ENCODE measurements at regions not wholly inside any gene's neighbourhood (a gene's known extent, or its start where the extent isn't known, plus 50 kb on each side); places are given as distances from the start of the nearest gene placed in this dataset.

DNA sequence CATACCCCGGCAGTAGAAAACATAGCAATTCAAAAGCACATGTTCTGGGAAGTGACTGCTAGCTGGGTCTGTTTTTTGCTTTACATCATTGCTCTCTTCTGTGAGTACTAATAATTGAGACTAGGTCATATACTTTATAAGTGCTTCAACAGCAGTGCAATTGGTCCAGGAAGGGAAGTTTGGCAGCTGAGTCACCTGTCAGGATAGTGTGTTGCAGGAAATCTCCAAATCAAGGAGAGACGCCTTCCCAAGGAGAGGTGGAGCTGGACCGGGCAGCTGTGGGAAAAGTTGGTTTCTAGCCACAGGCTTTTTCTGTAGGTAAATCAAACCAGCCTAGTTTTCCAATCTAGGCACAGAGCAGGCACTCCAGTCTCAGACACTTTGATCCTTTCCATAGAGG lies 330.1 kb downstream of the ENC1 start:
- no peak for DNase-seq (ENCODE audit: low read depth)
- TF ChIP-seq CTCF (conservative IDR thresholded peaks at IDR 0.05; ENCODE audit: low read depth, low read length) = no peak
- H3K4me3 ChIP-seq (ENCODE audit: low read length) = no peak overlapping the region

DNA sequence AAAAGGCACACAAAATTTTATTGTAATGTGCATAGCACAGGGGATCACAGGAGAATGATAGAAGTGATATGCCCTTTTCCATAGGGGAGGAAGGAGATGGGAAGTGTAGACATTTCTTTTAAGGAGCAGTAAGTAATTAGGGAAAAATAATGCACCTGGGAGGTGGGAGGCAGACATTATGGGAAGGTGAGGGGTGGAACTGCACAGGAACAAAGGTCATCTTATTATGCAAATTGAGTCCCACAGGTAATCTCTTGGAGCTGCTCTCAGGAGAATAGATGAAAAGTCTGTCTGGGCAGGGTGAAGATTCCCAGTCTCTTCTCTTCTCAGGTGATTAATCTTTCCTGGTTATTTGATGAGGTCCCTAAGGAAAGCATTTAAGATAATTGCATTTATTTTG lies 331.5 kb downstream of the ENC1 start:
- DNase-seq (ENCODE audit: low read depth) = no peak
- TF ChIP-seq CTCF (conservative IDR thresholded peaks at IDR 0.05; ENCODE audit: low read depth, low read length) = no peak
- no peak overlapping the region for H3K4me3 ChIP-seq (ENCODE audit: low read length)

DNA sequence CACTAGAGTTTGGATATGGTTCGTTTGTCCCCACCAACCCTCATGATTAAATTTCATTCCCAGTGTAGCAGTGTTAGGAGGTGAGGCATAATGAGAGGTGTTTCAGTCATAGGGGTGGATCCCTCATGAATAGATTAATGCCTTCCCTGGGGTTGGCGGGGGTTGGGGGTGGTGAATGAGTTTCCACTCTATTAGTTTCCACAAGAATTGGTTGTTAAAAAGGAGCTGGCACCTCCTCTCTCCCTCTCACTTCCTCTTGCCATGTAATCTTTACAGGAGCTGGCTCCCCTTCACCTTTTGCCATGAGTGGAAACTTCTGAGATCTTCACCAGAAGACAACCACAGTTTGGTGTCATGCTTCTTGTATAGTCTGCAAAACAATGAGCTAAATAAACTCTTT lies 333.7 kb downstream of the ENC1 start:
- TF ChIP-seq CTCF (conservative IDR thresholded peaks at IDR 0.05; ENCODE audit: low read depth, low read length) = no peak
- DNase-seq (ENCODE audit: low read depth) = no peak
- no peak overlapping the region for H3K4me3 ChIP-seq (ENCODE audit: low read length)

DNA sequence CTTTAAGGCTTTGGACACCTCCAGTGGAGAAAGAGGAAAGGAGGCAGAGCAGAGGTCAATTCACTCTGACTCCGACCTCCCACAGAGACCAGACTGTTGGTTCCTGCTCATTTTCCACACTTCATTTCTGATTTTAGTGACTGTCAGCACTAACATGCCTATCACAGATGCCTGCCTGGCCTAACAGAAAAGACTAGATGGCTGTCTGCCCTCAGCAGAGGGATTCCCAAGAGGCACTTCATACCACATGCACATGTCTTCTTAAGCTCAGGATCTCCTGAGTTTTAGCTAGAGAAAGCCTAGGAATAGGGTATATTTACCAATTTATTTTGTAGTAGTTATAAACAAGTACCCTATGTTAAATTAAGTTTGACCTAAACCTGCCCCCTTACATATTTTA lies 336.0 kb downstream of the ENC1 start:
- no peak overlapping the region for H3K4me3 ChIP-seq (ENCODE audit: low read length)
- no peak for DNase-seq (ENCODE audit: low read depth)
- TF ChIP-seq CTCF (conservative IDR thresholded peaks at IDR 0.05; ENCODE audit: low read depth, low read length) = no peak

DNA sequence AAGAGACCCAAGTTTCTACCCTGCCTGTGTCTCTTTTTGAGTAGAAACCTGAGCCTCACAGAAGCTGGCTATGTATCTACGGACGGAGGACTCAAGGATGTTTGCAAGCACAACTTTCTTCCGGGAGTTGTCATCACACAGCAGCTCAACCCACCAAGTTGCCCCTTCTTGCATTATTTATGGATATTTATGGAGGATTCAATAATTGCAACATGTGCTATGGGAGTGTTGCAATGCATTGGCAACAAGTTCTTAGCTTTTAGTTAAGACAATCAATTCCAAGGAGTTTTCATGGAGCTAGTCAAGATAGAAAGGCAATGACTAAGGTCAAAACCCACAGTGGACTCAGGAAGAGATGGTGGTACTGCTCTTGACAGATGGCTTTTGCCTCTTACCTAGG lies 336.9 kb downstream of the ENC1 start:
- DNase-seq (ENCODE audit: low read depth) = no peak
- H3K4me3 ChIP-seq (ENCODE audit: low read length) = no peak overlapping the region
- TF ChIP-seq CTCF (conservative IDR thresholded peaks at IDR 0.05; ENCODE audit: low read depth, low read length) = no peak

DNA sequence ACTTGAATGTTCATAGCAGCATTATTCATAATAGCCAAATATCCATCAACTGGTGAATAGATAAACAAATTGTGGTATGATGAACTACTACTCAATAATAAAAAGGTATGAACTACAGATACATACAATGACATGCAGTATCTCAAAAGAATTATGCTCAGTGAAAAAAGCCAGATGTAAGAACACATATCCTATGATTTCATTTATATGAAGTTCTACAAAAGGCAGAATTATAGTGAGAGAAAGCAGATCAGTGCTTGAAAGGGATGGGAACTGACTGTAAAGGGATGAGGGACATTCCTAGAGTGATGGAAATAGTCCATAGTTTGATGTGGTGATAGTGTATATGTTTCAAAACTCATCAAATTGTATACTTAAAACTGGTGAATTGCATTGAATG lies 339.0 kb downstream of the ENC1 start:
- no peak for TF ChIP-seq CTCF (conservative IDR thresholded peaks at IDR 0.05; ENCODE audit: low read depth, low read length)
- no peak overlapping the region for H3K4me3 ChIP-seq (ENCODE audit: low read length)
- no peak for DNase-seq (ENCODE audit: low read depth)

DNA sequence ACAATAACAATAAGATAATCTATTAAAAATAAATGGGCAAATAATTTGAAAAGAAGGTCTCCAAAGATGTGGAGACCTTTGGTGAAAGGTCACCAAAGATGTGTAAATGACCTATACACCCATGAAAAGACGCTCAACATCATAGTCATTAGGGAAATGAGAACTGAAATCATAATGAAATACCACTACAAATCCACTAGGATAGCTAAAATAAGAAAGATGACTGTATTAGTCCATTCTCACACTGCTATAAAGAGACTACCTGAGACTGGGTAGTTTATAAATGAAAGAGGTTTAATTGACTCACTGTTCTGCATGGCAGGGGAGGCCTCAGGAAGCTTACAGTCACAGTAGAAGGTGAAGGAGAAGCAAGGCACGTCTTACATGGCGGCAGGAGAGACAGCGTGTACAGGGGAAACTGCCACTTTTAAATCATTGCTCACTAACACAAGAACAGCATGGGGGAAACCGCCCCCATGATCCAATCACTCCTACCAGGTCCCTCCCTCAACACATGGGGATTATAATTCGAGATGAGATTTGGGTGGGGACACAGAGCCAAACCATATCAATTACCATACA lies 339.6 kb downstream of the ENC1 start:
- TF ChIP-seq CTCF (conservative IDR thresholded peaks at IDR 0.05; ENCODE audit: low read depth, low read length) = no peak
- DNase-seq (ENCODE audit: low read depth) = no peak
- H3K4me3 ChIP-seq (ENCODE audit: low read length) = no peak overlapping the region
